Esophagus muscularis mucosa (tissue), 4 donors: ENCODE measurements at regions not wholly inside any gene's neighbourhood (a gene's known extent, or its start where the extent isn't known, plus 50 kb on each side); places are given as distances from the start of the nearest gene placed in this dataset.

Experiments used
- EP300 ChIP-seq: sonication (generic); formaldehyde crosslinking; IDR thresholded peaks from one replicate; pipeline ENCODE4 v1.6.1; 2017; ENCODE audit warnings: antibody characterized with exemption
- POLR2A ChIP-seq: fragments of 450-650 bp; IDR thresholded peaks from one replicate; pipeline ENCODE4 v1.6.1; 2017; ENCODE audit warnings: antibody characterized with exemption, moderate library complexity, mild to moderate bottlenecking, low read depth
- POLR2AphosphoS5 ChIP-seq, 2 donors: sonication (generic); formaldehyde crosslinking; IDR thresholded peaks; one replicate each; pipeline ENCODE4 v1.6.1; 2017; ENCODE audit warnings: antibody characterized with exemption in 2 of 2
- TF ChIP-seq, protein P1 (sequence below), 3 experiments: fragments of 200-600 bp in 2 of 3; fragments of 450-650 bp in 1 of 3; sonication (generic) in 2 of 3; IDR thresholded peaks; one replicate each; pipeline ENCODE4 v1.5.1; 2017 to 2019; ENCODE audit warnings: antibody characterized with exemption in 3 of 3, mild to moderate bottlenecking in 2 of 3, moderate library complexity in 1 of 3

DNA sequence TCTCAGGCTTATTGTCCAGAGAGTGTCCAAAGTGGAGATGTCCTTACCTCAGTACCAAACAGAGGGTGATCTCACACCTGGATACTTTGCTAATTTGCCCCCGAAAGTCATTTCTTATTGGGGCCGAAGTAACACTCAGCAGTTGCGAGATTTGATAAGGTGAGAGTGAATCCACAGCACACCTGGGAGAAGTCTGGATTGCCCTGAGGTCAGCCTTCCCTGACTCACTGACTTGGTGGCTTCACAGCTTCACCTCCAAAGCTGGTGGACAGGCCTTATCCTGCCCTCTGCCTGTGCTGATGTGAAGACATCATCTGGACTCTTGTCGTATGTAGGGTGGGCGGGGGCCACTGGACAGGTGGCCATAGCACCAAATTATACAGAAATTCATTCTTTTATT lies 101.9 kb upstream of the ARMC2 start:
- TF ChIP-seq, protein P1, sequence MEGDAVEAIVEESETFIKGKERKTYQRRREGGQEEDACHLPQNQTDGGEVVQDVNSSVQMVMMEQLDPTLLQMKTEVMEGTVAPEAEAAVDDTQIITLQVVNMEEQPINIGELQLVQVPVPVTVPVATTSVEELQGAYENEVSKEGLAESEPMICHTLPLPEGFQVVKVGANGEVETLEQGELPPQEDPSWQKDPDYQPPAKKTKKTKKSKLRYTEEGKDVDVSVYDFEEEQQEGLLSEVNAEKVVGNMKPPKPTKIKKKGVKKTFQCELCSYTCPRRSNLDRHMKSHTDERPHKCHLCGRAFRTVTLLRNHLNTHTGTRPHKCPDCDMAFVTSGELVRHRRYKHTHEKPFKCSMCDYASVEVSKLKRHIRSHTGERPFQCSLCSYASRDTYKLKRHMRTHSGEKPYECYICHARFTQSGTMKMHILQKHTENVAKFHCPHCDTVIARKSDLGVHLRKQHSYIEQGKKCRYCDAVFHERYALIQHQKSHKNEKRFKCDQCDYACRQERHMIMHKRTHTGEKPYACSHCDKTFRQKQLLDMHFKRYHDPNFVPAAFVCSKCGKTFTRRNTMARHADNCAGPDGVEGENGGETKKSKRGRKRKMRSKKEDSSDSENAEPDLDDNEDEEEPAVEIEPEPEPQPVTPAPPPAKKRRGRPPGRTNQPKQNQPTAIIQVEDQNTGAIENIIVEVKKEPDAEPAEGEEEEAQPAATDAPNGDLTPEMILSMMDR (IDR thresholded peaks at IDR 0.05), result no peak
- no peak for TF ChIP-seq EP300
- no peak for TF ChIP-seq POLR2A
- no peak for TF ChIP-seq POLR2AphosphoS5 (IDR thresholded peaks at IDR 0.05)
